Small intestine (tissue), 7 donors: ENCODE measurements at regions not wholly inside any gene's neighbourhood (a gene's known extent, or its start where the extent isn't known, plus 50 kb on each side); places are given as distances from the start of the nearest gene placed in this dataset.
"Not testable (repeated sequence)": the region's sequence is repeated elsewhere in the genome, so short reads cannot be mapped to it uniquely, and the experiment has no call there.

Experiments used
- DNase-seq, 2 donors: peaks; one replicate each; pipeline versions ENCODE4 v3.0.0 to v3.0.0-alpha.2; 2013
- FAIRE-seq: peaks from 2 replicates; lab custom pipeline; 2012; peaks lifted over from hg19 to GRCh38; lab: Jason Lieb, UNC
- H3K27ac ChIP-seq, 3 donors: one replicate each; pipeline ENCODE4 v1.5.1; 2013; ENCODE audit warnings: low read length in 2 of 3, mild to moderate bottlenecking in 2 of 3, control low read depth in 1 of 3, inconsistent platforms in 1 of 3, low read depth in 1 of 3, moderate library complexity in 1 of 3
- H3K27me3 ChIP-seq, 3 donors: one replicate each; pipeline ENCODE4 v1.6.1; 2013; ENCODE audit warnings: low read length in 3 of 3, inconsistent platforms in 1 of 3; ENCODE audit not compliant: control insufficient read depth in 3 of 3, insufficient read depth in 3 of 3
- H3K36me3 ChIP-seq, 3 donors: one replicate each; pipeline ENCODE4 v1.6.1; 2013; ENCODE audit warnings: low read length in 3 of 3, inconsistent platforms in 1 of 3, low read depth in 1 of 3, mild to moderate bottlenecking in 1 of 3, moderate library complexity in 1 of 3; ENCODE audit not compliant: control insufficient read depth in 3 of 3, insufficient read depth in 2 of 3
- H3K4me1 ChIP-seq, 3 donors: one replicate each; pipeline ENCODE4 v1.6.1; 2013; ENCODE audit warnings: low read length in 2 of 3, inconsistent platforms in 1 of 3, low read depth in 1 of 3, mild to moderate bottlenecking in 1 of 3, moderate library complexity in 1 of 3; ENCODE audit not compliant: control insufficient read depth in 3 of 3, insufficient read depth in 2 of 3
- H3K4me3 ChIP-seq, 3 donors: one replicate each; pipeline ENCODE4 v1.5.1; 2013; ENCODE audit warnings: low read length in 3 of 3, control low read depth in 1 of 3, inconsistent platforms in 1 of 3, low read depth in 1 of 3, mild to moderate bottlenecking in 1 of 3, moderate library complexity in 1 of 3
- H3K9me3 ChIP-seq, 2 donors: one replicate each; pipeline ENCODE4 v1.6.1; 2013; ENCODE audit warnings: low read depth in 1 of 2, low read length in 1 of 2; ENCODE audit not compliant: control insufficient read depth in 2 of 2, insufficient read depth in 1 of 2
- WGBS, 3 donors: extraction: QIAGEN DNeasy Blood & Tissue Kit; methylation state at CpG; one replicate each; pipeline ENCODE4 v1.1.7; 2013; 5-methylcytosine and 5-hydroxymethylcytosine counted together
- donor health status: healthy with polysubstance abuse.
- donor health status: control.
- donor health status: control.
- donor health status: Bipolar disorder and iron deficiency.
- donor health status: healthy.

DNA sequence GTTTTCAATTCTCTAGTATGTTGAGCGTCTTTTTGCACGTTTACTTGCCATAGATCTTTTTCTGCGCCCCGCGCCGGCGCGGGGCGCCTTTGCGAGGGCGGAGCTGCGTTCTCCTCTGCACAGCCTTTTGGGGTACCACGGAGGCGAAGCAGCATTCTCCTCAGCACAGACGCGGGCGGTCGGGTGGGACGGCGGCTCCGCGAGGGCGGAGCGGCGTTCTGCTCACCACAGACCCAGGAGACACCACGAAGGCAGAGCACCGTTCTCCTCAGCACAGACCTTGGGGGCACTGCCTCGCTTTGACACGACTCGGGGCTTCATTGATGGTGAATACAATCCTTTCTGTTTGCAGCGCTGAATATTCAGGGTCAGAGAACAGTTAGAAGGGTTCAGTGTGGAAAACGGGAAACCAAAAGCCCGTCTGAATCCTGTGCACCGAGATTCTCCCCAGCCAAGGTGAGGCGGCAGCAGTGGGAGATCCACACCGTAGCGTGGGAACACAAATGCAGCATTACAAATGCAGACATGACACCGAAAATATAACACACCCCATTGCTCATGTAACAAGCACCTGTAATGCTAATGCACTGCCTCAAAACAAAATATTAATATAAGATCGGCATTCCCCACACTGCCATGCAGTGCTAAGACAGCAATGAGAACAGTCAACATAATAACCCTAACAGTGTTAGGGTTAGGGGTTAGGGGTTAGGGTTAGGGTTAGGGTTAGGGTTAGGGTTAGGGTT, 190.7 kb upstream of the VIPR2 start:
- not testable (repeated sequence) for FAIRE-seq, H3K27me3 ChIP-seq, H3K27ac ChIP-seq

GRCh38 chr7:159332854-159333479, 188.3 kb upstream of the VIPR2 start:
- FAIRE-seq, H3K27me3 ChIP-seq, H3K4me1 ChIP-seq, H3K9me3 ChIP-seq, DNase-seq, H3K4me3 ChIP-seq, H3K27ac ChIP-seq, H3K36me3 ChIP-seq: not testable (repeated sequence)
- 83 to 95% (median 93%) methylated on average over 1 of the region's 1 CpG for WGBS, 3 donors

More for the DNA sequence above, 190.7 kb upstream of the VIPR2 start:
- WGBS, 3 donors, result 77 to 94% (median 86%) methylated on average over 39 of the region's 39 CpGs
- not testable (repeated sequence) for H3K4me1 ChIP-seq, H3K36me3 ChIP-seq, H3K9me3 ChIP-seq, H3K4me3 ChIP-seq
- peak in 1 of 2 donors; percentile 15 for DNase-seq

- Histone ChIP-seq H3K36me3 (no peaks in the 10 kb centered on the region), H3K9me3 (peaks cover 0 to 18% of the 10 kb centered on the region in 2 donors), H3K4me3 (no peak overlapping the region), H3K27me3 (no peaks in the 10 kb centered on the region), H3K27ac (no peak overlapping the region), H3K4me1 (no peaks in the 10 kb centered on the region)
- 39 to 53% (median 41%) methylated on average over 2 of the region's 2 CpGs for WGBS, 3 donors
- DNase-seq, result no peak
- no peak for FAIRE-seq
These were observed 186.8 kb upstream of the VIPR2 start for GRCh38 chr7:159331462-159331861.

DNA sequence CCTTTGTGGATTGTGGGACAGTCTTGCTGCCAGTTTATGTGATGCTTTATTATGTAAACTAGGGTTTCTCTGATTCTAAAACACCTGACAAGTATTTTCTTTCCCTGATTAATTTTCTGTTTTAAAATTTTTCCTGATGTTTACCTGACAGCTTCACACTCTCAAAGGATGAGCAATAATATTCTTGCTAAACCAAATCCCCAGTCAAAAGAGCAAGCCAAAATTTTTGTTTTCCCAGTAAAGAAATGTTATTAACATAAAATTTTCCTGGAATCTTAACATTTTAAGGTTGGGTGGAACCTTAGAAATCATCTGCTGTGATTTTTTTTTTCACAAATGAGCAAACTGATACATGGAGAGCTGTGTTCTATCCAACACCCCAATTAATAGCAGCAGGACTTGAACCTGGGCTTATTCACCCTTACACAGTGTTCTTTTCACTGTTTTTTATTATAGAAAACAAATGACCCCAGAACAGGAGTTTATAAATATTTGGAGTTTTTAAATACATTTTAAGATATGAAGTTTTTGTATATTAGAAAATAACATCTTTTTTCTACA, 185.2 kb upstream of the VIPR2 start:
- H3K27me3 ChIP-seq, result no peaks in the 10 kb centered on the region
- no peaks in the 10 kb centered on the region for H3K4me1 ChIP-seq
- H3K4me3 ChIP-seq, result no peak overlapping the region
- H3K36me3 ChIP-seq, result no peaks in the 10 kb centered on the region
- DNase-seq (no peak), FAIRE-seq (no peak)
- peaks cover 0 to 19% of the 10 kb centered on the region in 2 donors for H3K9me3 ChIP-seq
- no peak overlapping the region for H3K27ac ChIP-seq

GRCh38 chr7:159328096-159328495, 183.4 kb upstream of the VIPR2 start:
- no peak for FAIRE-seq
- no peak for DNase-seq
- peaks cover 0 to 19% of the 10 kb centered on the region in 2 donors for H3K9me3 ChIP-seq
- no peaks in the 10 kb centered on the region for H3K4me1 ChIP-seq
- no peak overlapping the region for H3K27ac ChIP-seq
- no peak overlapping the region for H3K4me3 ChIP-seq
- H3K36me3 ChIP-seq, result no peaks in the 10 kb centered on the region
- H3K27me3 ChIP-seq, result no peaks in the 10 kb centered on the region

- DNase-seq, result no peak
- peaks cover 0 to 25% of the 10 kb centered on the region in 2 donors for H3K9me3 ChIP-seq
- no peaks in the 10 kb centered on the region for H3K36me3 ChIP-seq
- H3K27me3 ChIP-seq, result peaks cover 0 to 2% (median 0%) of the 10 kb centered on the region in 3 donors
- 81 to 87% (median 84%) methylated on average over 4 of the region's 4 CpGs for WGBS, 3 donors
- H3K4me1 ChIP-seq, result no peaks in the 10 kb centered on the region
- FAIRE-seq, result no peak
- H3K4me3 ChIP-seq, result no peak overlapping the region
- H3K27ac ChIP-seq, result no peak overlapping the region
These were observed 178.7 kb upstream of the VIPR2 start for GRCh38 chr7:159323359-159323758.

- Histone ChIP-seq H3K4me1 (no peaks in the 10 kb centered on the region), H3K4me3 (no peak overlapping the region), H3K36me3 (no peaks in the 10 kb centered on the region), H3K27ac (no peak overlapping the region), H3K27me3 (peaks cover 0 to 2% (median 0%) of the 10 kb centered on the region in 3 donors), H3K9me3 (peaks cover 0 to 14% of the 10 kb centered on the region in 2 donors)
- FAIRE-seq, result no peak
- 64 to 79% (median 67%) methylated on average over 2 of the region's 2 CpGs for WGBS, 3 donors
- DNase-seq, result no peak
These were observed 176.6 kb upstream of the VIPR2 start for GRCh38 chr7:159321278-159321677.

DNA sequence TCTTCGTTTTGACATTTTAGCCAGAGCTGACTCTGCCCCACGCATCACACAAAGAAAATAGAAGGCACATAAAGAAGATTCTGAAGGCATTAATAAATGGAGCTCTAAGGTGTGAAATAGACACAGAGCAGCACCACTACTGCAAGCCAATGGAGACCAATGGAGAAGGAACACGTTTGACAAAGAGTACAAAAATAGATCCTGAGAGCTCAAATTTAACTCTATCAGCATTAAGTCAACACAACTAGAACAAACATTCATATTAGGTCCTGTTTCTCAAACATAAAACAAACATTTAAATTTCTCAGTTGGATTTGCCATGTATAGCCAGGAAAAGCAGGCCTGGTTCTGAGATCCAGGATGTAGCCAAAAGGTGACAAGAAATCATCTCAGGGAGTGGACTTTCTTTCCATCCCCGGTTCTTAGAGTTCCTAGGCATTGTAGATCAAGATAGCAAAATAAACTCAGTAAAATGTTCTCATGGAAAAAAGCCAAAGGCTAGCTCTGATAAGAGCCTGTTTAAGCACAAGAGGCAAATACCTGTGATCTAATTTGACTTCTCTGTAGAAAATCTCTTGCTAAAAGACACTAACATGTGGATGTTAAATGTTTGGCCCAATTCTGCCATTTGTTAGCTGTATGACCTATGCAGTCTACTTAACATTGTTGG, 174.2 kb upstream of the VIPR2 start:
- FAIRE-seq (no peak), DNase-seq (no peak)
- no peaks in the 10 kb centered on the region for H3K4me1 ChIP-seq
- 33 to 52% (median 39%) methylated on average over 4 of the region's 4 CpGs for WGBS, 3 donors
- no peak overlapping the region for H3K4me3 ChIP-seq
- H3K9me3 ChIP-seq, result peaks cover 0 to 11% of the 10 kb centered on the region in 2 donors
- peaks cover 0 to 2% (median 0%) of the 10 kb centered on the region in 3 donors for H3K27me3 ChIP-seq
- no peaks in the 10 kb centered on the region for H3K36me3 ChIP-seq
- no peak overlapping the region for H3K27ac ChIP-seq
